Karpas-422 (cell line): ENCODE measurements at regions not wholly inside any gene's neighbourhood (a gene's known extent, or its start where the extent isn't known, plus 50 kb on each side); places are given as distances from the start of the nearest gene placed in this dataset.

Experiments used
- DNase-seq: peaks from one replicate; pipeline ENCODE4 v3.0.0-alpha.2; 2015
- H2AFZ ChIP-seq: fragments of 200-600 bp; sonication (generic); 2 replicates; pipeline ENCODE4 v1.6.1; 2014; ENCODE audit warnings: antibody characterized with exemption, low read length, mixed read lengths
- H3K27ac ChIP-seq: fragments of 200-600 bp; sonication (generic); 2 replicates; pipeline ENCODE4 v1.5.1; 2014; ENCODE audit warnings: mild to moderate bottlenecking, low read length, moderate library complexity
- H3K27me3 ChIP-seq: fragments of 200-600 bp; sonication (generic); 2 replicates; pipeline ENCODE4 v1.6.1; 2014; ENCODE audit warnings: low read length, mixed read lengths
- H3K36me3 ChIP-seq: fragments of 200-600 bp; sonication (generic); 2 replicates; pipeline ENCODE4 v1.6.1; 2014; ENCODE audit warnings: low read length, mixed read lengths; ENCODE audit not compliant: insufficient read depth
- H3K4me1 ChIP-seq: fragments of 200-600 bp; sonication (generic); 2 replicates; pipeline ENCODE4 v1.6.1; 2014; ENCODE audit warnings: mild to moderate bottlenecking, low read length, mixed read lengths
- H3K4me2 ChIP-seq: fragments of 200-600 bp; sonication (generic); 2 replicates; pipeline ENCODE4 v1.6.1; 2014; ENCODE audit warnings: low read length, low read depth, mild to moderate bottlenecking; ENCODE audit not compliant: poor library complexity, severe bottlenecking
- H3K4me3 ChIP-seq: fragments of 200-600 bp; sonication (generic); 2 replicates; pipeline ENCODE4 v1.5.1; 2014; ENCODE audit warnings: mild to moderate bottlenecking, antibody characterized with exemption, low read length, mixed read lengths
- H3K79me2 ChIP-seq: fragments of 200-600 bp; sonication (generic); 2 replicates; pipeline ENCODE4 v1.6.1; 2014; ENCODE audit warnings: mild to moderate bottlenecking, low read length, mixed read lengths
- H3K9ac ChIP-seq: fragments of 200-600 bp; sonication (generic); 2 replicates; pipeline ENCODE4 v1.6.0; 2014; ENCODE audit warnings: low read length
- H3K9me2 ChIP-seq: fragments of 200-600 bp; sonication (generic), shearing (Covaris generic); replicated peaks from 2 replicates; pipeline ENCODE4 v1.6.0; 2014; ENCODE audit warnings: mild to moderate bottlenecking, low read length, moderate library complexity; ENCODE audit not compliant: insufficient read depth
- H3K9me3 ChIP-seq: fragments of 300-700, 200-600 bp; sonication (generic); 2 replicates; pipeline ENCODE4 v1.6.1; 2014; ENCODE audit warnings: low read length, mixed read lengths
- H4K20me1 ChIP-seq: fragments of 200-600 bp; sonication (generic); 2 replicates; pipeline ENCODE4 v1.6.1; 2014; ENCODE audit warnings: mild to moderate bottlenecking, antibody characterized with exemption, low read length, low read depth; ENCODE audit not compliant: insufficient read depth

GRCh38 chr5:87686018-87686417, 273.3 kb upstream of the CCNH start:
- no peaks in the 10 kb centered on the region for H3K9me2 ChIP-seq
- no peaks in the 10 kb centered on the region; the same call in 1 of the 2 replicates for H3K4me1 ChIP-seq
- no peak overlapping the region for H3K27ac ChIP-seq
- no peak overlapping the region for H3K4me2 ChIP-seq
- H3K36me3 ChIP-seq: no peaks in the 10 kb centered on the region
- H3K9me3 ChIP-seq: no peaks in the 10 kb centered on the region
- DNase-seq: no peak
- H2AFZ ChIP-seq: no peak overlapping the region
- no peaks in the 10 kb centered on the region for H3K27me3 ChIP-seq
- H3K9ac ChIP-seq: no peak overlapping the region
- no peaks in the 10 kb centered on the region for H3K79me2 ChIP-seq
- H3K4me3 ChIP-seq: no peak overlapping the region
- H4K20me1 ChIP-seq: no peaks in the 10 kb centered on the region

GRCh38 chr5:87674235-87674634, 261.5 kb upstream of the CCNH start:
- Histone ChIP-seq H3K9me2 (no peaks in the 10 kb centered on the region), H3K9me3 (no peaks in the 10 kb centered on the region), H3K4me3 (no peak overlapping the region), H3K9ac (no peak overlapping the region), H4K20me1 (no peaks in the 10 kb centered on the region), H3K36me3 (no peaks in the 10 kb centered on the region), H3K27me3 (no peaks in the 10 kb centered on the region), H3K79me2 (no peaks in the 10 kb centered on the region), H3K27ac (no peak overlapping the region), H2AFZ (no peak overlapping the region), H3K4me2 (no peak overlapping the region), H3K4me1 (no peaks in the 10 kb centered on the region)
- no peak for DNase-seq

- no peak overlapping the region for H2AFZ ChIP-seq
- H3K9me2 ChIP-seq: no peaks in the 10 kb centered on the region
- H3K27ac ChIP-seq: no peak overlapping the region
- no peaks in the 10 kb centered on the region for H3K36me3 ChIP-seq
- H3K4me1 ChIP-seq: no peaks in the 10 kb centered on the region
- no peaks in the 10 kb centered on the region for H3K79me2 ChIP-seq
- no peak for DNase-seq
- no peak overlapping the region for H3K4me2 ChIP-seq
- H4K20me1 ChIP-seq: no peaks in the 10 kb centered on the region
- H3K4me3 ChIP-seq: no peak overlapping the region
- no peaks in the 10 kb centered on the region for H3K27me3 ChIP-seq
- H3K9ac ChIP-seq: no peak overlapping the region
- no peaks in the 10 kb centered on the region for H3K9me3 ChIP-seq
Observed at GRCh38 chr5:87671146-87671545, 258.4 kb upstream of the CCNH start.

GRCh38 chr5:87665166-87665565, 252.4 kb upstream of the CCNH start:
- DNase-seq: no peak

GRCh38 chr5:87661784-87662566, 249.2 kb upstream of the CCNH start:
- Histone ChIP-seq H3K9ac (no peak overlapping the region), H2AFZ (no peak overlapping the region), H4K20me1 (no peaks in the 10 kb centered on the region), H3K27me3 (no peaks in the 10 kb centered on the region), H3K36me3 (no peaks in the 10 kb centered on the region), H3K4me2 (no peak overlapping the region), H3K4me1 (no peaks in the 10 kb centered on the region), H3K4me3 (no peak overlapping the region), H3K27ac (no peak overlapping the region), H3K9me2 (no peaks in the 10 kb centered on the region), H3K9me3 (no peaks in the 10 kb centered on the region), H3K79me2 (no peaks in the 10 kb centered on the region)
- DNase-seq: no peak

More at GRCh38 chr5:87665166-87665565, 252.4 kb upstream of the CCNH start:
- no peaks in the 10 kb centered on the region for H3K9me3 ChIP-seq
- no peaks in the 10 kb centered on the region for H3K27me3 ChIP-seq
- no peak overlapping the region for H3K27ac ChIP-seq
- no peak overlapping the region for H3K9ac ChIP-seq
- H3K36me3 ChIP-seq: no peaks in the 10 kb centered on the region
- no peaks in the 10 kb centered on the region for H3K9me2 ChIP-seq
- no peaks in the 10 kb centered on the region for H4K20me1 ChIP-seq
- H3K79me2 ChIP-seq: no peaks in the 10 kb centered on the region
- no peak overlapping the region for H2AFZ ChIP-seq
- no peak overlapping the region for H3K4me3 ChIP-seq
- H3K4me1 ChIP-seq: no peaks in the 10 kb centered on the region
- H3K4me2 ChIP-seq: no peak overlapping the region

- Histone ChIP-seq H3K27me3 (no peaks in the 10 kb centered on the region), H3K36me3 (no peaks in the 10 kb centered on the region), H3K9ac (no peak overlapping the region), H3K9me2 (no peaks in the 10 kb centered on the region), H3K79me2 (no peaks in the 10 kb centered on the region), H4K20me1 (no peaks in the 10 kb centered on the region), H3K27ac (no peak overlapping the region), H3K9me3 (no peaks in the 10 kb centered on the region), H3K4me1 (no peaks in the 10 kb centered on the region), H3K4me3 (no peak overlapping the region), H3K4me2 (no peak overlapping the region), H2AFZ (no peak overlapping the region)
- DNase-seq: no peak
Observed at GRCh38 chr5:87653242-87653641, 240.5 kb upstream of the CCNH start.

- H3K27ac ChIP-seq: no peak overlapping the region
- no peaks in the 10 kb centered on the region for H3K79me2 ChIP-seq
- no peaks in the 10 kb centered on the region for H3K36me3 ChIP-seq
- H3K9me3 ChIP-seq: no peaks in the 10 kb centered on the region
- no peak overlapping the region for H3K9ac ChIP-seq
- H3K27me3 ChIP-seq: no peaks in the 10 kb centered on the region
- no peaks in the 10 kb centered on the region for H3K4me1 ChIP-seq
- no peak overlapping the region for H3K4me2 ChIP-seq
- DNase-seq: no peak
- H3K4me3 ChIP-seq: no peak overlapping the region
- H4K20me1 ChIP-seq: no peaks in the 10 kb centered on the region
- no peaks in the 10 kb centered on the region for H3K9me2 ChIP-seq
- no peak overlapping the region for H2AFZ ChIP-seq
Observed at GRCh38 chr5:87650284-87650683, 237.6 kb upstream of the CCNH start.

GRCh38 chr5:87649455-87649854, 236.7 kb upstream of the CCNH start:
- Histone ChIP-seq H3K4me1 (no peaks in the 10 kb centered on the region), H3K4me3 (no peak overlapping the region), H3K4me2 (no peak overlapping the region), H2AFZ (no peak overlapping the region), H4K20me1 (no peaks in the 10 kb centered on the region), H3K27ac (no peak overlapping the region), H3K36me3 (no peaks in the 10 kb centered on the region), H3K9ac (no peak overlapping the region), H3K79me2 (no peaks in the 10 kb centered on the region), H3K27me3 (no peaks in the 10 kb centered on the region), H3K9me3 (no peaks in the 10 kb centered on the region), H3K9me2 (no peaks in the 10 kb centered on the region)
- no peak for DNase-seq
